GM23248 (cell line): ENCODE measurements at regions not wholly inside any gene's neighbourhood (a gene's known extent, or its start where the extent isn't known, plus 50 kb on each side); places are given as distances from the start of the nearest gene placed in this dataset.
"Not testable (repeated sequence)": the region's sequence is repeated elsewhere in the genome, so short reads cannot be mapped to it uniquely, and the experiment has no call there.

Experiments
- DNase-seq: peaks from one replicate; pipeline ENCODE4 v3.0.0-alpha.2; 2015
- H2AFZ ChIP-seq: fragments of 200-600 bp; sonication (generic); 2 replicates; pipeline ENCODE4 v1.6.1; 2016; ENCODE audit warnings: antibody characterized with exemption
- H3F3A ChIP-seq: fragments of 200-600 bp; sonication (generic); 2 replicates; pipeline ENCODE4 v1.6.1; 2016; ENCODE audit warnings: mild to moderate bottlenecking, antibody characterized with exemption, mixed run types; ENCODE audit not compliant: insufficient read depth
- H3K27ac ChIP-seq: fragments of 200-600 bp; sonication (generic); 2 replicates; pipeline ENCODE4 v1.5.1; 2016; ENCODE audit warnings: mild to moderate bottlenecking
- H3K27me3 ChIP-seq: fragments of 200-600 bp; sonication (generic); replicated peaks from 2 replicates; pipeline ENCODE4 v1.6.1; 2016; ENCODE audit warnings: mild to moderate bottlenecking; ENCODE audit not compliant: insufficient read depth
- H3K36me3 ChIP-seq: fragments of 200-600 bp; sonication (generic); 2 replicates; pipeline ENCODE4 v1.6.1; 2016; ENCODE audit warnings: low read depth, mild to moderate bottlenecking
- H3K4me1 ChIP-seq: fragments of 200-600 bp; sonication (generic); 2 replicates; pipeline ENCODE4 v1.6.1; 2016; ENCODE audit warnings: mild to moderate bottlenecking; ENCODE audit not compliant: insufficient read depth
- H3K4me2 ChIP-seq: fragments of 200-600 bp; sonication (generic); one replicate; pipeline ENCODE4 v1.6.1; 2016; ENCODE audit warnings: mild to moderate bottlenecking; ENCODE audit not compliant: unreplicated experiment
- H3K4me3 ChIP-seq: fragments of 200-600 bp; sonication (generic); 2 replicates; pipeline ENCODE4 v1.5.1; 2016; ENCODE audit warnings: mild to moderate bottlenecking
- H3K79me2 ChIP-seq: fragments of 200-600 bp; sonication (generic); 2 replicates; pipeline ENCODE4 v1.6.1; 2016; ENCODE audit warnings: mild to moderate bottlenecking; ENCODE audit not compliant: insufficient read depth
- H3K9ac ChIP-seq: fragments of 200-600 bp; sonication (generic); 2 replicates; pipeline ENCODE4 v1.6.1; 2016; ENCODE audit warnings: mild to moderate bottlenecking
- H3K9me2 ChIP-seq: fragments of 200-600 bp; sonication (generic); 2 replicates; pipeline ENCODE4 v1.6.1; 2016; ENCODE audit warnings: mixed run types, mild to moderate bottlenecking, moderate library complexity; ENCODE audit not compliant: insufficient read depth
- H3K9me3 ChIP-seq: fragments of 200-600 bp; sonication (generic); one replicate; pipeline ENCODE4 v1.6.1; 2017; ENCODE audit warnings: low read depth
- H4K20me1 ChIP-seq: fragments of 200-600 bp; sonication (generic); 2 replicates; pipeline ENCODE4 v1.6.0; 2016; ENCODE audit not compliant: insufficient read depth
- EZH2 ChIP-seq: fragments of 200-600 bp; sonication (generic); IDR thresholded peaks from 2 replicates; pipeline ENCODE4 v1.6.1; 2018; ENCODE audit warnings: antibody characterized with exemption, mild to moderate bottlenecking; ENCODE audit not compliant: insufficient read depth, poor library complexity, severe bottlenecking
- EZH2phosphoT487 ChIP-seq: fragments of 200-600 bp; sonication (generic); IDR thresholded peaks from 2 replicates; pipeline ENCODE4 v1.6.1; 2018; ENCODE audit warnings: antibody characterized with exemption, moderate library complexity, mild to moderate bottlenecking, low read depth; ENCODE audit not compliant: insufficient read depth
- whole genome bisulfite sequencing, 2 experiments: methylation state at CpG; one replicate each; pipeline ENCODE4 v1.1.6; 2015 to 2017; ENCODE audit warnings: low lambda C conversion rate in 2 of 2, low coverage in 1 of 2; ENCODE audit errors: missing lambda C conversion rate in 2 of 2; 5-methylcytosine and 5-hydroxymethylcytosine counted together
- in situ Hi-C: fragments of 300-500 bp; cut with MboI; formaldehyde crosslinking; loops from 2 replicates; pipeline ENCODE4 v1.15.0; 2020

DNA sequence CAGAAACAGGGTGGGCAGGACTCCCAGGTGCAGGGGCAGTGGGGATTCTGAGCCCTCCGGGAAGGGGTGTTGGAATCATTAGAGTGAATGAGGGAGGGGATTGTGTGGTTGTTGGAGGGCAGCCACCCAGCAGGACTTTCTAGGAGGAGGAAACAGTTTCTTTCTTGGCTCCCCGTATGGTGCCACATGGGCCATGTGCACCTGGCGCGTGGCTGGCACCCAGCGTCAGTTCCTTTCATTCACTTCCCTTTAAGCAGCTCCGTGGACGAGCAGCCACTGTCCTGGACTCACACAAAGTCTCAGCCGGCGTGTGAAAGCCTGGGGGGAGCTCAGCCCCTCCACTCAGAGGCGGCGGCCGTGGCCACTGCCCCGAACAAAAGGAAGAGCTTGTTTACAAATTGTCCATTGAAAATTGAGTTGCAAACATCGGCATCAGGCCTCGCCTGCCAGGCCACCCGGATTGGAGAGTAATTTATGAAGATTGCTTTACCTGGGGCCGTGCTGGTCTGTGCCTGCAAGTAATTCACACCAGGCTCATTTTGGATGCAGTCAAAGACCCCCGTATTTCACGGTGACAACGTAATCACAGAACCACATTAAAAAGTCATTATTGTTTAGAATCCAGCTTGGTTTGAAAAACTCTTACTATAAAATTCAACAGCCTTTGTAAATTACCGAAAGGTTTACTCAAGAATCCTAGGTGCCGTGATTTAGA lies 101.7 kb upstream of the C14orf180 start:
- in situ Hi-C loops = no loop called here
- H3K4me2 ChIP-seq = no peak overlapping the region
- H4K20me1 ChIP-seq = no peaks in the 10 kb centered on the region
- no peaks in the 10 kb centered on the region for H3K36me3 ChIP-seq
- H3K4me1 ChIP-seq = no peaks in the 10 kb centered on the region
- H3F3A ChIP-seq = no peaks in the 10 kb centered on the region
- no peak for TF ChIP-seq EZH2
- TF ChIP-seq EZH2phosphoT487 = no peak
- H3K27me3 ChIP-seq = no peaks in the 10 kb centered on the region
- no peak overlapping the region for H3K9ac ChIP-seq
- 29 to 32% methylated on average over 22 of the region's 22 CpGs for WGBS, 2 experiments
- H3K9me3 ChIP-seq = no peaks in the 10 kb centered on the region
- H3K27ac ChIP-seq = no peak overlapping the region
- no peak for DNase-seq
- no peaks in the 10 kb centered on the region for H3K9me2 ChIP-seq
- no peak overlapping the region for H2AFZ ChIP-seq
- H3K4me3 ChIP-seq = no peak overlapping the region
- H3K79me2 ChIP-seq = no peaks in the 10 kb centered on the region

DNA sequence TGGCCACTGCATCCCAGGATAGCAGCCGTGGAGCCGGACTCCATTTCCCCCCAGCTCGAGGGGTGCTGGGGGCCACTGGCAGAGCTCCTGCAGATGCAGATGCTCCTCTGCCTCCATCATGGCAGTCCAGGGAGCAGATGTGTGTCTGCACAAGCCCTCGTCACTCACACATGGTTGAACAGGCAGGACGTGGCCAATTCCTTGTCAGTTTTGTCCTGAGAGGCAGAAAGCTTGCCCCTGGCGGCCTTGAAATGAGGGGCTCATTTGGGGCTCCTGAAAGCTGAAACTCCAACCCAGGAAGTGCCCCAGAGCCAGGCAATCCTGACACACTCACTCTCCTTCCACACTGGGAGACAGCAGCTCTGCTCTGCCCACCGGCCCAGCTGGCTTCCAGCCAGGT lies 100.9 kb upstream of the C14orf180 start:
- no peaks in the 10 kb centered on the region for H3K9me2 ChIP-seq
- no peak overlapping the region for H3K9ac ChIP-seq
- H3K27me3 ChIP-seq = no peaks in the 10 kb centered on the region
- H3K79me2 ChIP-seq = no peaks in the 10 kb centered on the region
- no peak overlapping the region for H3K4me3 ChIP-seq
- in situ Hi-C loops = no loop called here
- no peak overlapping the region for H2AFZ ChIP-seq
- 6 to 11% methylated on average over 6 to 7 of the region's 7 CpGs for WGBS, 2 experiments
- H3F3A ChIP-seq = no peaks in the 10 kb centered on the region
- TF ChIP-seq EZH2phosphoT487 = no peak
- H3K9me3 ChIP-seq = no peaks in the 10 kb centered on the region
- no peak overlapping the region for H3K4me2 ChIP-seq
- no peak for DNase-seq
- H4K20me1 ChIP-seq = no peaks in the 10 kb centered on the region
- H3K4me1 ChIP-seq = no peaks in the 10 kb centered on the region
- H3K27ac ChIP-seq = no peak overlapping the region
- H3K36me3 ChIP-seq = no peaks in the 10 kb centered on the region

DNA sequence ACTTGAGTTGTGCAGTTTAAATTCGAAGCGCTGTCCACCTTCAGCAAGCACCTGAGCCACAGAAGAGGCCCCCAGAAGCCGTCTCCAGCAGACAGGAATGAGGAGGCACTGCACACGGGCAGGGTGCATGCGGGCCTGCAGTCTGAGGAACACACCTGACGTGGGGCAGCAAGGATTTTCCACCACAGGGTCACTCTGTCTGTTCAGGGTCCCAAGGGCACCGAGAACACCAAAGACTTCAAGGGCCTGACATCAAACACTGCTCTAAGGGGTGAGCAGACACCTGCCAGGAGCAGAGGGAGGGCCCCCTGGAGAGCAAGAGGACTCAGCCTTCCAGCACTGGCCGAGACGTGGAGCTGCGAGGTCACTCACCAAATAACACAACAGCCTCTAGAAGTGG lies 99.7 kb upstream of the C14orf180 start:
- Histone ChIP-seq H3K9ac (no peak overlapping the region), H3K4me3 (no peak overlapping the region), H3K4me1 (no peaks in the 10 kb centered on the region), H3K79me2 (no peaks in the 10 kb centered on the region), H3K9me2 (no peaks in the 10 kb centered on the region), H4K20me1 (no peaks in the 10 kb centered on the region), H3K9me3 (no peaks in the 10 kb centered on the region), H3F3A (no peaks in the 10 kb centered on the region), H3K4me2 (no peak overlapping the region), H3K27ac (no peak overlapping the region), H2AFZ (no peak overlapping the region), H3K36me3 (no peaks in the 10 kb centered on the region), H3K27me3 (no peaks in the 10 kb centered on the region)
- in situ Hi-C loops = no loop called here
- TF ChIP-seq EZH2phosphoT487 (no peak), EZH2 (no peak)
- 9 to 18% methylated on average over 10 of the region's 10 CpGs for WGBS, 2 experiments
- DNase-seq = no peak

DNA sequence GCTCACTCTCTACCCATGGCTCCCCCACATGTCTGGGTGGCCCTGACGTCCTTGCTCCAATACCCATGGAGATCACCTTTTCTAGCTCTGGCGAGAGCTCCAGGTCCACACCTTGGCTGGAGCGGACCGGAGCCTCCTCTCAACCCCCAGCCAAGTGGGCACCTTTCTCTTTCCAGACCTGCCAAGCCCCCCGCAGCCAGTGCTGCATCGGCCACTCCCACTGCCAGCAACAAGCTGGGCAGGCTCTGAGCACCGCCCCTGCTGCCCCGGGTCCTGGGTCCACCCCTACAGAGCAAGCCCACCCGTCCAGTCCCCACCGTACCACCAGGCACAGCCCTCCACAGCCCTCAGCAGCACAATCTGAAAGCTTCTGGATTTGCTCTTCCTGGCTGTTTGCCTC lies 98.2 kb upstream of the C14orf180 start:
- Histone ChIP-seq H3K4me1 (no peaks in the 10 kb centered on the region), H2AFZ (no peak overlapping the region), H3K27me3 (no peaks in the 10 kb centered on the region), H4K20me1 (no peaks in the 10 kb centered on the region), H3K9me2 (no peaks in the 10 kb centered on the region), H3K4me2 (no peak overlapping the region), H3K9me3 (no peaks in the 10 kb centered on the region), H3K9ac (no peak overlapping the region), H3K27ac (no peak overlapping the region), H3K79me2 (no peaks in the 10 kb centered on the region), H3K4me3 (no peak overlapping the region), H3F3A (no peaks in the 10 kb centered on the region), H3K36me3 (no peaks in the 10 kb centered on the region)
- no peak for DNase-seq
- 29 to 33% methylated on average over 10 of the region's 10 CpGs for WGBS, 2 experiments
- in situ Hi-C loops = no loop called here
- no peak for TF ChIP-seq EZH2phosphoT487
- no peak for TF ChIP-seq EZH2

DNA sequence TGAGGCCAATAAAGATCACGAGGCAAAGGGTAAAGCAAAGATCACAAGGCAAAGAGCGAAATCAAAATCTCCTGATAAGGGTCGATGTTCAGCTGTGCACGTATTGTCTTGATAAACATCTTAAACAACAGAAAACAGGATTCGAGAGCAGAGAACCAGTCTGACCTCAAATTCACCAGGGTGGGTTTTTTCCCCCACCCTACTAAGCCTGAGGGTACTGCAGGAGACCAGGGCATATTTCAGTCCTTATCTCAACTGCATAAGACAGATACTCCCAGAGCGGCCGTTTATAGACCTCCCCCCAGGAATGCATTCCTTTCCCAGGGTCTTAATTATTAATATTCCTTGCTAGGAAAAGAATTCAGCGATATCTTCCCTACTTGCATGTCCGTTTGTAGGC lies 97.5 kb upstream of the C14orf180 start:
- in situ Hi-C loops, H4K20me1 ChIP-seq, H3K4me1 ChIP-seq, H3F3A ChIP-seq, H2AFZ ChIP-seq, H3K4me3 ChIP-seq, H3K36me3 ChIP-seq, H3K27ac ChIP-seq, H3K9me2 ChIP-seq, H3K9ac ChIP-seq, H3K9me3 ChIP-seq, H3K27me3 ChIP-seq, H3K79me2 ChIP-seq, DNase-seq, H3K4me2 ChIP-seq: not testable (repeated sequence)
- 37 to 41% methylated on average over 9 of the region's 9 CpGs for WGBS, 2 experiments
